ENCODE measurements at regions not wholly inside any gene's neighbourhood (a gene's known extent, or its start where the extent isn't known, plus 50 kb on each side); places are given as distances from the start of the nearest gene placed in this dataset.

DNA sequence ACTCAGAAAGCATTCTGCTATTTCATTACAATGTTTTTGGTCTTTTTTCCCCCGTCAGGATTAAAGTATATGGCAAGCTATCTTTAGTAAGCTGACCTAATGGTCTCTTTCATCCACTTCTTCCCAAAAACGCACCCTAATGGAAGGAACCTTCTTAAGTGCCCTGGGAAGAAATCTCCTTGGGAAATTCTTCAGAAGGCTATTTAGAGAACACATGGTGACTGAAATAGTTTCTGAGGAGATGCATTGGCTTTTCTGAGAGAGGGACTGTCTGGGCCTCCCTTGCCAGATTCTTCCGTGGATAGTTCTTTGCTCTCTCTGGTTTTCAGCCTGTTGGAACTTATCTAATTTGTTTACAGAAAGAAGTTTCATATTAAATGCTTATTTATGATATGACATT is 524.1 kb upstream of the MEF2C start:
- no peak for DNase-seq (ENCODE audit: low spot score)

- DNase-seq (ENCODE audit: low spot score), result no peak
These were observed 518.7 kb upstream of the MEF2C start for GRCh38 chr5:89401659-89402058.

DNA sequence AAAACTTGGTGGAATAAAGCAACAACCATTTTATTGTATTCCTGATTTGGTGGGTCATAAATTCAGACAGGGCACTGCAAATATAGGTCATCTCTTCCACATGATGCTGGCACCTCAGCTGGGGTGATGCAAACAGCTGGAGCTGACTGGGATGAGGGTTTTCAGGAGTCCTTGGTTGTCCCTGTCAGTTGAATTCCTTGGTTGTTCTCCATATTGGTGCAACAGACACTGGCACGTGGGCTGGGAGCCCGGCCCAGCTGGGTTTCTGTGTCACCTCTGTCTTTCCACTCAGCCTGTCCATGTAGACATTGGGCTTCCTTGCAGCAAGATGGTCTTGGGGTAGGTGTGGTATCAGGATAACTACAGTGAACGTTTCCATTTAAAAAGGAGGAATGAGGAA is 518.0 kb upstream of the MEF2C start:
- DNase-seq (ENCODE audit: low spot score), result no peak

DNA sequence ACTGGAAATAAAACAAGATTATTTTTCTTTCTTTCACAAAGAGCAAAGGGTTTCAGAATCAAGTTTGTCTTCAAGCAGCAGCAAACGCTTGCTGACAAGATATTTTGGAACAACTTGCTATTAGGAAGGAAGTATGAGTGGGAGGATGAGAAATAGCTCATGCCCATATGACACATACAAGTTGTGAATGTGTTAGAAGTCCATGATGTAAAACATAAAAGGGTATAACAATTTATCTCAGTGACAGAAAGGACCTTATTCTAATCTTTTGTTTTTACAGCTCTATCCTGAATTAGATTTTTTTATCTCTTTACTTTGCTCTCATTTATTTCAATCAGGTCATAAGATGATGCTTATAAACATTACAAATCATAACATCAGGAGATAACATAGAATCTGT is 516.6 kb upstream of the MEF2C start:
- DNase-seq (ENCODE audit: low spot score), result no peak

GRCh38 chr5:89397096-89397495 is 514.1 kb upstream of the MEF2C start:
- no peak for DNase-seq (ENCODE audit: low spot score)

DNA sequence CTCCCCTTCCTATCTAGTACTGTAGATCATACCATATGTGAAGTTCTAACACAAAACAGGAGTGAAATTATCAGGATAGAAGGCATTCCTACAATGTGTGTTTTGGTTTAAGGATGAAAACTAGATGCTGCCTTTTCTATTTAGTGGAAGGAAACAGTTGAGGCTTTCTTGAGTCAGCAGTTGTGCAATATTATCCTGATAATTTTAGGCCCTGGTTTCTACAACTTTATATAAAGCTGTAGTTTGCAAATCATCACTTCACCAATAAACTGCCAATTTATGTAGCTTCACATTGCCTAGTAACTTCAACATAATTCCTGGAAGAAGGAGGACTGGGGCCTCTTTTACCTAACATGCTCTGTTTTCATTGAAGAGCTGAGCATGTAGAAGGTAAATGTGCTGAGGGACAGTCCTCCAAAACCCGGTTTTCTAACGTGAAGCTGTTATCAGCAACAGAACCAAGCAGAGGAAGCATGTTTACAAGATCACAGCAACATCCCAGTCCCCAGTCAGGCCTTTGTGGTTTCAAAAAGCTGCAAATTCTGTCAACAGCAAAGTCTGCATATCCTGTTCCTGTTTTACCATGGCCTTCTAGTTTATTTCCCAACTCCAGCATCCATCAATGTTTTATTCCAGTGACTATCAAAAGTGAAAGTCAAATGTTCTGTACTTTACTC is 513.4 kb upstream of the MEF2C start:
- no peak for DNase-seq (ENCODE audit: low spot score)

DNA sequence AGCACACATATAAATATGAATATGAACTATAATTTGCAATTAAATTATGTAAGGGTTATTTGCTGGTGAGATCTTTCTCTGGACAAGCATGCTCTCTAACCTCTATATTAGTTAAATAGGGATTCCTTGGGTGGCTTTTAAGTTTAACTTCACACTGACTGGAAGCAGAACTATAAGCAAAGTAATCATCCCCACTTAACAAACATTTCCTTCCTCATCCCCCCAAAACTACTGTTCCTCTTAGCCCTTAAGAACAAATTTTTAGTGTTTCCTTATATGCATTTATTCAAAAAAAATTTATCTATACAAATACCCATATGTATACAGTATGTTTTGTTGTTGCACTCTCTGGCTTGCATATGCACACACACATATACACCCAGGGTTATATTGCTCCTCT is 512.1 kb upstream of the MEF2C start:
- DNase-seq (ENCODE audit: low spot score), result no peak

DNA sequence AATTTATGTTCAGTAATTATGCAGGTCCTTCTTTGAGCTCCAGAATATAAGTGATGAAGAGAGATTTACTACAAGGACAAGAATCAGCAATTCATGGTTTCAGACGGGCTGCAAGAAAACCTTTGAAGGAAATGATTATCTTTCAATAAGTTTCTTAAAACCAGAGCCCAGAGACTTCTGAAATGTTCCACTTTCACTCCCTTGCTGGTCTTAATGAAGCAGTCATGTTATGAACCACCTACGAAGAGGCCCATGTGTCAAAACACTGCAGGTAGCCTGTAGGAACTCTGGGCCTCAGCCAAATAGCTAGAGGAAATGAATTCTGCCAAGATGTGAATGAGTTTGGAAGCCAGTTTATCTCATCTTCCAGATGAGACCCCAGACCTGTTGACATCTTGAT is 505.9 kb upstream of the MEF2C start:
- DNase-seq (ENCODE audit: low spot score), result no peak

DNA sequence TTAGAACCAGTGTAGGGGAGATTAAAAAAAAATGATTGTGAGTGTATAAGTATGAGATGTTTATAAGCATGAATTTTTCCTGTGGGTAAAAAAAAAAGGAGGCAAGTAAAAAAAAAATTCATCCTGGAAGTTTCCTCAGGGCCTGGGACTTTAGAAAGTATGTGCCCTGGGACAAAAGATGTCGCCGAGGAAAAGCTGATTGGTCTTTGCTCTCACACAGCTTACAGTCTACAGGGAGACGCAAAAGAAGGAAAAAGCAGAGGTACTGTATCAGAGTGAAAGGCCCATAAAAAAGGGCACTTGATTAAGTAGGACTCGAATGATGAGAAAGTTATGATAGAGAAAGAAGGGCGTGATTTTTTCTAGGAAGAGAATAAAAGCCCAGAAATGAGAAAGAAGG is 501.4 kb upstream of the MEF2C start:
- DNase-seq (ENCODE audit: low spot score), result no peak

DNA sequence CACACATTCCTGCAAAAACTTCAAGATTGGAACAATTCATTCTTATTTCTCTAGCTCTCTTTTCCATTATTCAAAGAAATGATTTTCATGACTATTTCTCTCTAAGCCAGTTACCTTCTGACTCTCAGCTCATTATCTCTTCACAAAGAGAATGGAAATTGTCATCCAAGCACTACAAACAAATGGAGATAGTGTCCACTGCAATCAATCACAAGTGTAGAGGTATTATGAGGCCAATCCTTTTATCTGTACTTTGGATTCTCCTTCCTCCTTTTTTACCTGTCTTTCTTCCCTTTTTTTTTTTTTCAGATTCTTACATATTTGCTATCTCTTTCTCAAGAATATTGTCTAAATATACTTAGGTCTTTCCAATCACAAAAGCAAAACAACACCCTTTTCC is 497.7 kb upstream of the MEF2C start:
- DNase-seq (ENCODE audit: low spot score), result no peak

GRCh38 chr5:89377767-89378455 is 494.9 kb upstream of the MEF2C start:
- DNase-seq (ENCODE audit: low spot score), result no peak

DNA sequence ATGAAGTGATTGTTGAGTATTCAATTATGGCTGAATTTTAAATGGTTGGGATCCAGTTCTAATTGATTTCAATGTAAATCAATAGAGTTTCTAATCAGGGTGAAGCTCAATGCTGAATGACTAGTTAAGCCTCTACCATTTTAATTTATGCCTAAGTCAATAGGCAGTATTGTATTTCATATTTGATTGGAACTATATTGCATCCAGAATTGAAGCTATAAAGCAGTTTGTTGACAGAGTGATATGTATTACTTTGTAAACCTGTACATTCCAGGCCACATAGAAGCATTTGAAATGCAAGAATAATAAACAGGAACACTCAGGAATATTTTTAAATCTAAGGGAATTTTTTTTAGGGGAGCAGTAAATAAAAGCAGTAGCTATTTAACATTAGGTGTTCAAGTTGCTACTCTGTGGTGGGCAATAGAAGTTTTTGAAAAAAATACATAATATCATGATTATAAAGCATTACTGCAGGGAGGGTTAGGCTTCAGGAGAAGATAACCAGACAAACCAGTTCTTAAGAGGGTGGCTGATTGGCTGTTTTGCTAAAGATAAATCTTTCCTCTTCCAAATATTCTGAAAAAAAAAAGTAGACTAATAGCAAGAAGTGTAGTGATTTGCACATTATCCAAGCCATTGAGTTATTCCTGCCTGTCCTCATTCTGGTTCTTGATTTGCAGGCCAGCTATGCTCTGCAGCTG is 492.0 kb upstream of the MEF2C start:
- DNase-seq (ENCODE audit: low spot score), result no peak

DNA sequence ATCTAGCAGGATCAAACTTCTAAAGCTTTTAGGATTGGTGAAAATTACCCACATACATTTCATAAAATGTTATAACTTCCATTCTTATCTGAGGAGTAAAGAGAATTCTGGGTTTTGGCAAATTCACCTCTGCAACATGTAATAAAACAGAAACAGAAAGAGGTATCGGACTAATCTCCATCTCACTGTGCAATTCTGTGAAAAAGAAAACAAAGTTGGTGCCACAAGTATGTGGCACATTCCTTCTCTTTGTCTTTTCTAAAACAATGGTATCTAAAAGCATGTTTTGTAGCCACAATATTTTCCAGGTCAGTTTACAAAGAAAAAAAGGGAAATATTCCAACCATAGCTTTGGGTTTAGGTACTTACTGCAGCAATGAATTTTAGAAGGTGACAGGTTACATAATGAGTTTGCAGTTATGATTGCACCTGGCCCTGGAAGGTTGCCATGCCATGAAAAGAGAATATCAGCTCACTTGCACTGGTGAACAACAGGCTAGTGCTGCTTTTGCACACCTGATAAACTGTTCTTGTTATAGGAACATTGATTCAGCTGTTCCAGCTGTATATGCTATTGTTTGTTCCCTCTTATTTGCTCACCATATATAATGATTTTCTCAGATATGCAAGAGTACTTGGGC is 491.3 kb upstream of the MEF2C start:
- no peak for DNase-seq (ENCODE audit: low spot score)

DNA sequence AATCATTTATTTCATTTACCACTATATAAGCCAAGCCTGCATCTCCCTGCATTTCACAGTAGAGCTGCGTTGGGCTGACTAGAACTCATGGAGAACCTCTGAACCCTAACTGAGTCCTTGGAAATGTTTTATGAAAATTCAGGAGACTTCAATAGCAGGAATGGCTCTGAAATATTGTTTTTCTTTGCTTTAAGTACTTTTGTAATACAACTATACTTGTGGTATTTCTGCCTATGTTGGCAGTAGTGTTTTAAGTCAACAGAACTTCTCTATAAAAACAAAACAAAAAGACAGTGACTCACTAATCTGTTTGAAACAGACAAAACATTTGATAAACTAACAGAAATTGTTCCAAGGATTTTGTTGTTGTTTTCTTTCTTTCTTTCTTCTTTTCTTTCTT is 489.2 kb upstream of the MEF2C start:
- no peak for DNase-seq (ENCODE audit: low spot score)

DNA sequence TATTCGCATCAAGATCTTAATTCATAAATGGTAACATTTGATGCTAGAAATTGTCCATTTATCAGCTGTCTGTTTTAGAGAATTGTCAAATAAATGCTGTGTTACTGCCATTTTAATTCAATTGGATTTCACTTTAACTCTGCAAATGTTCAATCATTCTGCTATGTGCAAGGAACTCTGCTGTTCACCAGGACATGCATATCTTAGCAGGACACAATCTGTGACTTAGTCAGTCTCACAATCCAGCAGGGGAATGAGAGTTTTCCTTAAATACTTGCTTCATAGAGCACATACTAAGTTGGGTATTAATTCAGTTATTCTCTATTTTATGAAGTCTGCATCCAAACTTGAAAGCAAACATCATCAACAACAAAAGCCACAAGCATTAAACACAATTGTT is 488.7 kb upstream of the MEF2C start:
- DNase-seq (ENCODE audit: low spot score), result no peak

DNA sequence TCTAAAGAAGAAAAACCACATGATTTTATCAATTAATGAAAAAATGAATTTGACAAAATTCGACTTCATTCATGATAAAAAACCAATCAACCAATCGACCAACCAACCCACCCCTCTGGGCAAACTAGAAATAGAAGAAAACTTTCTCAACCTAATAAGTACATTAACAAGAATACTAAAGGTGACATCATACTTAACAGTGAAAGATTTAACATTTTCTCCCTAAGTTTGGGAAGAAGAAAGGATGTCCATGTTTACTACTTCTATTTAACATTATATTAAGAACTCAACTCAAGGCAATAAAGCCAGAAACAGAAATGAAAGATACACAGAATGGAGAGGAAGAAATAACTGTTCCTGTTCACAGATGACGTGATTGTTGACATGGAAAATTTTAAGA is 476.1 kb upstream of the MEF2C start:
- no peak for DNase-seq (ENCODE audit: low spot score)

DNA sequence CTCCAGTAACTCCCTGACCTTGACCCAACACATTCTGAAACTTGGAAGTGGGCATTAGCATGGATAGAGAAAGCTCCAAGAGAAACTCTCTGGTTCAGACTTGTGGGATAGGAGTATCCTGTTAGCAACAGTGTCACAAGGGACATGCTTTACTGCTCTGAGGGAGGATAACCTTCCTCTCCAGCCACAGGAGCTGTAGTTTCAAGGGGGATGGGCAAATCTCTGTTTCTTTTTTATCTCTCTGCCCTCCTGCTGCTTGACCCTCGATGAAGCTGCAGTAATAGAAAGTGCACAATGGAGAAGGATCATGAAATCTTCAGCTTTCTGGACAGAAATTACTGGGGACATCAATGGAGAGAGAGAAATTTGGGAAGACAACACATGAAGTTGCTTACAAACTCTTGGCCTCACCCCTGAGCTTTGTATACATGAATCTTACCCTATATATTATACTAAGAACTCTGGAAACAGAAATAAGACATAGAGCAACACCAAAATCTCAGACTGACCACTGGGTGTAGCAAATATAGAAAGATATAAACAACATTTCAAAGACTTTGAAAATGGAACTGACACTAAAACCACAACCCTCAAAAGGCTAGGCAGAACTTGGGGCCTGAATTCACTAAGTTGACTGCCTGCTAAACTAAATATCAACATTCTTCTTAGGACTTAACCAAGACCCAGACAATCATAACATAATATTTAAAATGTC is 471.0 kb upstream of the MEF2C start:
- DNase-seq (ENCODE audit: low spot score), result no peak

DNA sequence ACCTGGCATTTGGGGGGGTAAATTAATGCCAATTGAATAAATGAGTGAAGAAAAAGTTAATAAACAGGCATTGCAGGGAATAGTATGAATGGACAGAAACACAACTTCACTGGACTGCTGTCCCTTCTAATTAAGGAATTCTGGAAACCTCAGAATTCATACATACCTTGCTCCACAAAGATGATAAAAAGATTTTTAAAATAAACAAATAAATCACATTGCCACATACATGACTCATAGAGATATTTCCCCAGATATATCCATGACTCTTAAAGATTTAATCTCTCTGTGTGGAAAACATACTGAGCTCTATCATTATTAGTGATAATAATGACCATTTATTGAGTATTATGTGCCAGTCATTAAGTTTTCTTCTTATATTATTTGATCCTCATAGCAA is 469.0 kb upstream of the MEF2C start:
- no peak for DNase-seq (ENCODE audit: low spot score)

GRCh38 chr5:89351222-89351621 is 468.2 kb upstream of the MEF2C start:
- DNase-seq (ENCODE audit: low spot score), result no peak

GRCh38 chr5:89350684-89351083 is 467.7 kb upstream of the MEF2C start:
- DNase-seq (ENCODE audit: low spot score), result no peak

DNA sequence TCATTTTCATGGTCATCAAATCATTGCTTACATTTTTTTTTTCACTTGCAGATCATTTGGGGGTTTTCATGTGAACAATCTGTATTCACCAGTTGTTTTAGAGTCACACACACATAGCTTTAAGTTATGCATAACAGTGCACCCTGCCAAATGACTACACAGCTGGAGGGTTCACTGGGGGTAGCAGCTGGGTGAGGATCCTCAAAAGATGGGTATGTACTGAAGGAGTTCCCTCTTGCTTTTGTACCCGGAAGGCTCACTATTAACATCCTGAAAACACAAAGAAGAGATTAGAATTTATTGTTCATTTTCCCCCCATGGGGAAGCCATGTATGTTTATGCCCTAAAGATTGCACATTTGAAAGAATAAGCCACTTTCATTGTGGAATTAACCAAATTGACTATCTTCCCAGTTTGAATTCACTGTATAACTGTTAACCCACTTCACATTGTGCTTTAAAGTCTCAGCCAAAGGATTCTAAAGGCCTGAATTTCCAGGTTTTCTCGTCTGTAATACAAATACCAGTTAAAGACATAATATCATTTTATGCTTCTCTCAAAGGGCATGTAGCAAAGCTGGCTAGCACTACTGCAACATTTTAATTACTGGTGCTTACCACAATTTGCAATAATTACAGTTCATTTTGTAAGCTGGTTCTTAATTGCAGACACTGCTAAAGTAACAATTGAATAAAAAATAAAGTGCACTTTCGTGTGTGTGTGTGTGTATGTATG is 466.4 kb upstream of the MEF2C start:
- no peak for DNase-seq (ENCODE audit: low spot score)

DNA sequence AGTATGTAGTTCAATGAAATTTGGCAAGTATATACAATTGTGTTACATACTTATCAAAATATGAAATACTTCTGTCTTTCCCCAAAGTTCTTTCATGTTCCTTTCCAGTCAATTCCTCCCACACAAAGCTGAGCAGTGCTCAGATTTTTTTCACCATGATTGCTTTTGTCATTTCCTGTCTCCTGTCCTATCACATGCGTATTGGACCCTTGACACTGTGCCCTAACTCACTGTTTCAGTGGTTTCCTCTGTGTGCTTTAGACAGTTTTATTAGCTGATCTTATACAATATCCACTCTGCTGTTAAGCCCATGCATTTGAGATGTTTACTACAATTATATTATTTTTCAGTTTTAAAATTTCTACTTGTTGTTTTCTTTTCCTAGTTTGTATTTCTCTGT is 463.6 kb upstream of the MEF2C start:
- DNase-seq (ENCODE audit: low spot score), result no peak

All from HuH-7 (cell line).